GM21423 (cell line): ENCODE measurements at regions not wholly inside any gene's neighbourhood (a gene's known extent, or its start where the extent isn't known, plus 50 kb on each side); places are given as distances from the start of the nearest gene placed in this dataset.

Experiments used
- ATAC-seq: cut with Tn5 transposase; IDR thresholded peaks from one replicate; pipeline ENCODE4 v1.9.1; 2021; ENCODE audit warnings: mild to moderate bottlenecking, moderate library complexity; ENCODE audit not compliant: unreplicated experiment

- ATAC-seq = no peak
Observed at GRCh38 chr4:28518561-28519165, 1658.0 kb downstream of the STIM2 start.

GRCh38 chr4:28523681-28524190 is 1663.1 kb downstream of the STIM2 start:
- ATAC-seq = no peak

GRCh38 chr4:28536124-28536523 is 1675.5 kb downstream of the STIM2 start:
- no peak for ATAC-seq

- no peak for ATAC-seq
Observed at GRCh38 chr4:28545986-28546385, 1685.3 kb downstream of the STIM2 start.

- no peak for ATAC-seq
Observed at GRCh38 chr4:28548136-28548535, 1687.5 kb downstream of the STIM2 start.

DNA sequence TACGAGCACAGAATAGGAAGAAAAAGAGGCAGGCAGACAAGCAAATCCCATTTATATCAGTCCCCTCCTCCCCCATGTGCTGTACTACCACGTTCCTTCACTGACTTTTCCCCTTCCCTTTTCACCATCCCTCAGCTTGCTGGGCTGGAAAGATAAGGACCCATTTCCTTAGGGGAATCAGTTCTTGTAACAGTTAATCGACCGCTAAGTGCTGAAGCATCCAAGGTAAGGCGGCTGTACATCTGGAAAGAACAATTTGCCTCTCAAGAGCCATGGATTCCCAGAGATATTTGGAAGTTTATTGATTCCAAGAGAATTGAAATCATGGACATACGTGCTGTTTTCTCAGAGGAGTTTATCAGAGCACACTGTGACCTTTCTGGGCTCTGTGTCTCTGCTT is 1688.0 kb downstream of the STIM2 start:
- ATAC-seq = no peak

DNA sequence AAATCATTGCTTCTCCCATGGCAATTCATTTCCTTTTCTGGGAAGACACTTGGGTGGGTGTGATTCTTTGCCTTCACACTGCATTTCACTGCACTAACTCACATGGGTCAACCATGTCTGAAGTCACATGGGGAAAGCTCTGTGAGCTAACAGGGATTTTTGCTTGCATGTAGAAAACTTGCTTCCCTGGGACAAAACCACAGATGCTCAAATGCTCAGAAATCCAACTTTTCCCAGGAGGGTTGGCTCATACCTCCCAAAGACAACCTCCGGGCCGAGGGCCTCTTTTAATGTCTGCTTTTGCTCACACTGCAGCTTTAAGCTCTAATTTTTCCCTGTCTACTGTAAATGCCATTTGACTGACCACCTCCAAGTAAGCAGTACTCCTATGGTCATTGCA is 1695.2 kb downstream of the STIM2 start:
- no peak for ATAC-seq

GRCh38 chr4:28557755-28558154 is 1697.1 kb downstream of the STIM2 start:
- no peak for ATAC-seq

GRCh38 chr4:28558895-28559294 is 1698.3 kb downstream of the STIM2 start:
- no peak for ATAC-seq

DNA sequence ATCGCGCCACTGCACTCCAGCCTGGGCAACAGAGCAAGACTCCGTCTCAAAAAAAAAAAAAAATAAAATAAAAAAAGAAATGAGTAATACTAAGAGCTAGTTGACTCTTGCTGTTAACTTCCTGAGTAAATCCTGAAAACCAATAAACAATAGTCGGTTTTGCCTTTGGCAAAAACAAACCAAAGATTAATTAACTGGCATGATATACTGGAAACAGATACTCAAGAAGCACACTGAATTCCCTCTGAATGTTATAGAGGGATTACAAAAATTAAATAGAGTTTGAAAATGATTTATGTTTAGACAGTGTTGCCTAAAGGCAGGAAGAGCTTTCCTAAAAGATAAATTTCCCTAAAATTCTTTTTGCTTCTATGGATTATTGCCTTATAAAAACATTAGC is 1702.3 kb downstream of the STIM2 start:
- no peak for ATAC-seq

DNA sequence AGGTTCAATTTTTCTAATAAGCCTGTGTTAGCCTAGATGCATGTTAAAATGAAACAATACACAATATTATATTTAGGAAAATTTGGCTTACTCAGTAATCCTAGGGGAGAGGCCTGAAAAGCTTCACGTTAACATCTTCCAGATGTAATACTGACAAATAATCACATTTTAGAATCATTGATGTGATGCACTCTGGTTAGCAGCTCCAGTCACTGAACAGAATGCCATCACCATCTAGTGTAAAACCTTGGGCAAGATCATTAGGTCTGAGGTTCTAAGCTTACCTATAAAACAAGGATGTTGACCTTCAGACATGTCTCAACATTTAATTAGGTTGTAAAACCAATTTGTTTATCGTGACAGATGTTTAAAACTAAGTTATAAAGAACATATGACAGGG is 1704.8 kb downstream of the STIM2 start:
- ATAC-seq = no peak

- ATAC-seq = no peak
Observed at GRCh38 chr4:28600958-28601357, 1740.3 kb downstream of the STIM2 start.

GRCh38 chr4:28621591-28621990 is 1761.0 kb downstream of the STIM2 start:
- no peak for ATAC-seq

DNA sequence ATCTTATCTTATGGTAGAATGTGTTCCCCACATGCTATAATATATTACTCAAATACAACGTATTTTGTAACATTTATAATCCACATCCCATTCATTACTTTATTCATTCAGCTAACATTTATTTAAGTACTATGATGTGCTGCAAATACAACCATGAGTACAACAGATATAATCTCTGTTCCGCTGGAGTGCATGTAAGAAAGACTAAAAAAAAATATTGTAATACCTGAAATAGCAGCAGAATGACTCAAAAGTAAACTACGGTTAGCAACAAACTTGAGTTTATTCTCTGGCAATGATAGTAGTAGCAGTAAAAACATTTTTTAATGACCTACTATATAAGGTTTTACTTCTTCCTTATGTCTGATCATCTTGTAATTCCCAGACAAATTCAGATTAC is 1776.3 kb downstream of the STIM2 start:
- no peak for ATAC-seq

- no peak for ATAC-seq
Observed at GRCh38 chr4:28639747-28640146, 1779.1 kb downstream of the STIM2 start.

GRCh38 chr4:28654618-28655017 is 1794.0 kb downstream of the STIM2 start:
- ATAC-seq = no peak

DNA sequence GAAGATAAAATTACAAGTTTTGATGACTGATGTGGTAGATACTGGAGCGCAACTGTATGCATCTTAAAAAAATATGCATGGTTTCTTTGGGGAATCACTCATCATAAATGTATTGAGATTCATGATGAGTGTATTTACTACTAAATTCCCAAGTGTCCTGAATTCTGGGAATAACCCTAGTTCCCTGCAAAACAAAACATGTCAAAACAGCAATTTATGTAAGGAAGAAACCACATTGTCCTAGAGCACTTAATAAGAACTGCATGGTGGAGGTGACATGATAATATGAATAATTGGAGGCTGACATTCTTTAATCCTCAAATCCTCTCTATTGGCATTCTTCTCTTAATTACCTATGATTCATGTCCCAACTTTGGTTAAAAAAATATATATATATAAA is 1804.7 kb downstream of the STIM2 start:
- no peak for ATAC-seq

DNA sequence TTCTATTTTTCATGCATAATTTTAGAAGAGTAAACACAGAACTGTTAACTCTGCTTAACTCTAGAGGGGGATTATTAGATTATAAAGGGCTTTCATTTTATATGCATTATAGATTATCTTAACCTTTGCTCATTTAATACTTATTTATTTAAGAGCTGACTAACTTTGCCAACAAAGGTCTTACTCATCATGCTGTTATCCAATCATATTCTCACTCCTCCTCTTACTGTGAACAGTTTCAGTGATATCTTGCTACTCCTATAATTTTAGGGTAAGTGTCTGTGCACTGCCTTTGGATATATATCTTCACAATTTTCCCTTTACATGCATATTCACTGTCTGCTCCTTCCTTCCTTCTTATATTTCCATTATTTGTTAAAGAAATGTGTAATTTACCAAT is 1814.9 kb downstream of the STIM2 start:
- no peak for ATAC-seq

GRCh38 chr4:28677808-28678207 is 1817.2 kb downstream of the STIM2 start:
- no peak for ATAC-seq

GRCh38 chr4:28682847-28683246 is 1822.2 kb downstream of the STIM2 start:
- no peak for ATAC-seq

DNA sequence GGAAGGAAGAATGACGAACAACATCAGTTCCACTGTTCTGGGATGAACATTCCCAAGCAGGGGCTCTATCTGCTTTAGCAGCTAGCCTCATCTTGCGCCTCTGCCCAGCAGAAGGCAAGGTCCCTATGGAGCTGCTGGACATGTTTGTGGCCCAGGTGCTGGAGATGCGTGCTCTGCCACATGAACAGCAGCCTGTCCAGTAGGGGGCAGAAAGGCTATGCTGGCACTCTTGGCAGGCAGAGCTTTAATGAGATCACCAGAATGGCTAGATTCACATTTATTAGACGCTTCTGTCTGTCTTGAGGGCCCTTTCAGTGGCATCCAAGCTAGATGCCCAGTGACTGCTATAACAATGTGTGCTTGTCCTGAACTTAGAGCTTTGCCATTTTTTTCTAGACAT is 1826.0 kb downstream of the STIM2 start:
- no peak for ATAC-seq

- ATAC-seq = no peak
Observed at GRCh38 chr4:28690890-28691289, 1830.2 kb downstream of the STIM2 start.

GRCh38 chr4:28702571-28702970 is 1841.9 kb downstream of the STIM2 start:
- ATAC-seq = no peak
